GM13976 (cell line): ENCODE measurements at regions not wholly inside any gene's neighbourhood (a gene's known extent, or its start where the extent isn't known, plus 50 kb on each side); places are given as distances from the start of the nearest gene placed in this dataset.

ENCODE experiments used
- DNase-seq: peaks from one replicate; pipeline ENCODE4 v3.0.0; 2012; ENCODE audit warnings: low spot score
- in situ Hi-C: fragments of 300-500 bp; cut with MboI; formaldehyde crosslinking; loops from one replicate; pipeline ENCODE4 v1.12.0; 2022; ENCODE audit warnings: low sequenced_read_pairs, mixed read lengths, inconsistent platforms; ENCODE audit not compliant: unreplicated experiment
- TF ChIP-seq, protein P1 (sequence below): IDR thresholded peaks from 2 replicates; pipeline ENCODE4 v1.5.1; 2012; ENCODE audit warnings: borderline replicate concordance, mild to moderate bottlenecking; ENCODE audit not compliant: insufficient read depth; ENCODE audit errors: extremely low read depth, missing control alignments, control extremely low read depth

DNA sequence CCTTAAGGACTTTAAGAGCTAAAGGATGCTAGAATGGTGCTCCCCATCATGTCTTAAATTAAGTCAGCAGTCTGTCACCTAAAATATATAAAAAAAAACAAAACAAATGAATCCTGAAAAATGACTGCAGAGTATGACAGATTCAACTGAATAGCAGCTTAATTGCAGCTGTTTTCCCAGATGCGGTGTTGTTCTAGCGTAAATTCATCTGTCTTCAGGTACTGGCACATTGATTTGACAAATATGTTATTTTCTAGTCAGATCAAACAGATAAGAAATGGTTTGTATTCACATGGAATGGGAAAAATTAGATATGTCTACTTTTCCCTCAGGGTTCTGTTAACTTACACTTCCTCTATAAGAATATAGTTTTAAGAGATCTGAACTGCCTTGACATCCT, 211.7 kb downstream of the NAF1 start:
- no peak for DNase-seq
- in situ Hi-C loops = no loop called here
- TF ChIP-seq, protein P1, sequence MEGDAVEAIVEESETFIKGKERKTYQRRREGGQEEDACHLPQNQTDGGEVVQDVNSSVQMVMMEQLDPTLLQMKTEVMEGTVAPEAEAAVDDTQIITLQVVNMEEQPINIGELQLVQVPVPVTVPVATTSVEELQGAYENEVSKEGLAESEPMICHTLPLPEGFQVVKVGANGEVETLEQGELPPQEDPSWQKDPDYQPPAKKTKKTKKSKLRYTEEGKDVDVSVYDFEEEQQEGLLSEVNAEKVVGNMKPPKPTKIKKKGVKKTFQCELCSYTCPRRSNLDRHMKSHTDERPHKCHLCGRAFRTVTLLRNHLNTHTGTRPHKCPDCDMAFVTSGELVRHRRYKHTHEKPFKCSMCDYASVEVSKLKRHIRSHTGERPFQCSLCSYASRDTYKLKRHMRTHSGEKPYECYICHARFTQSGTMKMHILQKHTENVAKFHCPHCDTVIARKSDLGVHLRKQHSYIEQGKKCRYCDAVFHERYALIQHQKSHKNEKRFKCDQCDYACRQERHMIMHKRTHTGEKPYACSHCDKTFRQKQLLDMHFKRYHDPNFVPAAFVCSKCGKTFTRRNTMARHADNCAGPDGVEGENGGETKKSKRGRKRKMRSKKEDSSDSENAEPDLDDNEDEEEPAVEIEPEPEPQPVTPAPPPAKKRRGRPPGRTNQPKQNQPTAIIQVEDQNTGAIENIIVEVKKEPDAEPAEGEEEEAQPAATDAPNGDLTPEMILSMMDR = no peak

- TF ChIP-seq, protein P1 = no peak
- DNase-seq = no peak
- in situ Hi-C loops = no loop called here
Measured at GRCh38 chr4:162952232-162952631, 214.5 kb downstream of the NAF1 start.

- in situ Hi-C loops = no loop called here
- TF ChIP-seq, protein P1 = no peak
- DNase-seq = no peak
Measured at GRCh38 chr4:162945713-162946112, 221.0 kb downstream of the NAF1 start.

GRCh38 chr4:162943263-162943662, 223.4 kb downstream of the NAF1 start:
- TF ChIP-seq, protein P1 = no peak
- in situ Hi-C loops = no loop called here
- no peak for DNase-seq

- in situ Hi-C loops = no loop called here
- no peak for DNase-seq
- TF ChIP-seq, protein P1 = no peak
Measured at GRCh38 chr4:162938738-162939485, 227.8 kb downstream of the NAF1 start.

- TF ChIP-seq, protein P1 = no peak
- in situ Hi-C loops = no loop called here
- no peak for DNase-seq
Measured at GRCh38 chr4:162935214-162935613, 231.5 kb downstream of the NAF1 start.
